ENCODE measurements at regions not wholly inside any gene's neighbourhood (a gene's known extent, or its start where the extent isn't known, plus 50 kb on each side); places are given as distances from the start of the nearest gene placed in this dataset.
A peak's percentile ranks its signal among the peaks of the same experiment; 100 is the strongest.
"Not testable (repeated sequence)": the region's sequence is repeated elsewhere in the genome, so short reads cannot be mapped to it uniquely, and the experiment has no call there.

GRCh38 chr6:86256615-86257187 lies 614.0 kb upstream of the SYNCRIP start:
- no peak for ATAC-seq
- Histone ChIP-seq H3K27ac (ENCODE audit: low read length) (no peak overlapping the region), H3K9me3 (ENCODE audit: control insufficient read depth, low read length) (no peaks in the 10 kb centered on the region), H3K4me1 (ENCODE audit: control insufficient read depth, insufficient read depth, low read length) (no peaks in the 10 kb centered on the region), H3K4me3 (ENCODE audit: low read length) (no peak overlapping the region), H3K27me3 (ENCODE audit: control insufficient read depth, insufficient read depth) (no peaks in the 10 kb centered on the region)
- intact Hi-C loops (cut with DNase I): no loop called here
- DNase-seq: no peak
- 55% methylated on average over 4 of the region's 4 CpGs for WGBS

DNA sequence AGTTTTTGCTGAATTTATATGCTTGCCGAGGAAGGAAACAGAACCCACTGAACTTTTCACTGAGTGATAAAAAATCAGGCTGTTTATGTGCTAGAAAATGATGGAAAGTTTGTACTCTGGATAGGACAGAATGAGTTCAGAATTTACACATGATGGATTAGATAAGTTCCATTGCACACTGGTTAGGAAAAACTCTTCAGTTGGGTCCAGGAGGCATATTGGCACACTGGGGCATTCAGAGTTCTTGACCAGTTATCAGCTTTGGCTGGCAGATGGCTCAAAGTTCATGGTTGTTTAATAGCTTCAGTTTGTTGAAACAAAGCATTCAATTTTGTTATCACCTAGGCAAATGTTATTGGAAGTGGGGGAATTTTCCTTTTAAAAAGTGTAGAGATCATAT lies 613.3 kb upstream of the SYNCRIP start:
- Histone ChIP-seq H3K4me1 (ENCODE audit: control insufficient read depth, insufficient read depth, low read length) (no peaks in the 10 kb centered on the region), H3K27me3 (ENCODE audit: control insufficient read depth, insufficient read depth) (no peaks in the 10 kb centered on the region), H3K9me3 (ENCODE audit: control insufficient read depth, low read length) (no peaks in the 10 kb centered on the region), H3K27ac (ENCODE audit: low read length) (no peak overlapping the region), H3K4me3 (ENCODE audit: low read length) (no peak overlapping the region)
- DNase-seq: no peak
- ATAC-seq: no peak
- intact Hi-C loops (cut with DNase I): no loop called here
- 37% methylated on average over 1 of the region's 1 CpG for WGBS

GRCh38 chr6:86251106-86251505 lies 608.4 kb upstream of the SYNCRIP start:
- no peak overlapping the region for H3K27ac ChIP-seq (ENCODE audit: low read length)
- H3K9me3 ChIP-seq (ENCODE audit: control insufficient read depth, low read length): no peaks in the 10 kb centered on the region
- 78% methylated on average over 1 of the region's 1 CpG for whole genome bisulfite sequencing
- H3K4me1 ChIP-seq (ENCODE audit: control insufficient read depth, insufficient read depth, low read length): no peaks in the 10 kb centered on the region
- no peak for ATAC-seq
- intact Hi-C loops (cut with DNase I): no loop called here
- DNase-seq: no peak
- no peak overlapping the region for H3K4me3 ChIP-seq (ENCODE audit: low read length)
- H3K27me3 ChIP-seq (ENCODE audit: control insufficient read depth, insufficient read depth): no peaks in the 10 kb centered on the region

DNA sequence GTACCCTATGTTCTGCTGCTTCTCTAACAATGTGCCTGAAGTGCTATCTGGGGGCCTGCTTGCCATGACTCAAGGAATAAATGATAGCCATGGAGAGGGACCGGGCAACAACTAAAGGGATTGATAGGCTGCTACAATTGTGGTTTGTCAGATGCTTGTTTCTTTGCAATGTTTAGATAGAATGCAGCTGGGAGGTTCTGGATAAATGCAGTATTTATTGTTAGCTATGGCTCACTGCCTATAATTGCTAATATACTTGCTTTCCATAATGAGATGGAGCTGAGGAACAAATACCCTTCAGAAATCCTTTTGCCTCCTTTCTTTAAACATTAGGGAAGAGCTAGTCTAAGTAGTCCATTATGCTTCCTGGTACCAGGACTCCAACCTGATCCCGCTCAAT lies 575.2 kb upstream of the SYNCRIP start:
- DNase-seq (no peak), ATAC-seq (no peak)
- no peaks in the 10 kb centered on the region for H3K4me1 ChIP-seq (ENCODE audit: control insufficient read depth, insufficient read depth, low read length)
- intact Hi-C loops (cut with DNase I): no loop called here
- no peak overlapping the region for H3K4me3 ChIP-seq (ENCODE audit: low read length)
- H3K27ac ChIP-seq (ENCODE audit: low read length): no peak overlapping the region
- 28% methylated on average over 2 of the region's 2 CpGs for WGBS
- H3K9me3 ChIP-seq (ENCODE audit: control insufficient read depth, low read length): no peaks in the 10 kb centered on the region
- no peaks in the 10 kb centered on the region for H3K27me3 ChIP-seq (ENCODE audit: control insufficient read depth, insufficient read depth)

DNA sequence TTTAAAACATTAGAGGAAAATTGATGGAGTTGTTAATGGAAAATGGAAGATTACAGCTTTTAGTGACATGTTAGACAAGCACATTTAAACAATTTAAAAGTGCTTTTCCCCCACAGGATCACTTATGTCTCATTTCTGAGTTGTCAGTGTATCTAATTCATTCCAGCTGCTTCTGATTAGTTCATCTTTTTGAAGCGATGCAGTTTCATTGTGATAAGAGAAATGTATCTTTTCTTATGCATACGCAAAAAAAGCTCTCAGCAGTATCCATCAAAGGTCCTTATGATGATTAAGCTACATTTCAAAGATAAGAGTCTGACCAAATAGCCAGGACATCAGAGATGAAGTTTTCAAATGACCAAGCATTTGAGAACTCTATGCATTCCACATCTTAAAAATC lies 572.6 kb upstream of the SYNCRIP start:
- DNase-seq: no peak
- no peak for ATAC-seq
- WGBS: 48% methylated on average over 2 of the region's 2 CpGs
- Histone ChIP-seq H3K4me3 (ENCODE audit: low read length) (no peak overlapping the region), H3K27me3 (ENCODE audit: control insufficient read depth, insufficient read depth) (no peaks in the 10 kb centered on the region), H3K4me1 (ENCODE audit: control insufficient read depth, insufficient read depth, low read length) (no peaks in the 10 kb centered on the region), H3K27ac (ENCODE audit: low read length) (no peak overlapping the region), H3K9me3 (ENCODE audit: control insufficient read depth, low read length) (no peaks in the 10 kb centered on the region)
- intact Hi-C loops (cut with DNase I): no loop called here

DNA sequence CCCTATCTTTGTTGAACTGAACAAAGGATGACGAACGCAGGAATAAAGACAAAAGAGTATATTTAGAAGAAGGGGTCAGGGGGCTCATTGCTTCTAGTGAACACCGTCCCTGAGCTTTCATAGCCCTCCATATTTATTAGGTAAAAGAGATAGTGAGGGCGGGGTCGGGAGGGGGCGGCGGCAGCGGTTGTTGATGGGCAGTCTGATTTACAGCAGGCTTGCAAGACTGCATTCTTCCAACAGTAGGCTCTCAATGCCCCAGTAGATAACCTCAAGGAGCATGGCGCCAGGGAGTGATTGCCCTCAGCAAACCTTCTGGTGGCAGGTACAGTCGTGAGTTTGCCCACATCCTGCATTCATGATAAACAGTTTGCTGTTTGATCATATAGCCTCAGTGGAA lies 563.3 kb upstream of the SYNCRIP start:
- Histone ChIP-seq H3K4me1 (ENCODE audit: control insufficient read depth, insufficient read depth, low read length) (no peaks in the 10 kb centered on the region), H3K27ac (ENCODE audit: low read length) (no peak overlapping the region), H3K9me3 (ENCODE audit: control insufficient read depth, low read length) (no peaks in the 10 kb centered on the region), H3K27me3 (ENCODE audit: control insufficient read depth, insufficient read depth) (no peaks in the 10 kb centered on the region), H3K4me3 (ENCODE audit: low read length) (no peak overlapping the region)
- intact Hi-C loops (cut with DNase I): no loop called here
- WGBS: 83% methylated on average over 10 of the region's 10 CpGs
- ATAC-seq (no peak), DNase-seq (no peak)

- 88% methylated on average over 3 of the region's 3 CpGs for WGBS
- Histone ChIP-seq H3K27me3 (ENCODE audit: control insufficient read depth, insufficient read depth) (no peaks in the 10 kb centered on the region), H3K4me3 (ENCODE audit: low read length) (no peak overlapping the region), H3K9me3 (ENCODE audit: control insufficient read depth, low read length) (no peaks in the 10 kb centered on the region), H3K27ac (ENCODE audit: low read length) (no peak overlapping the region), H3K4me1 (ENCODE audit: control insufficient read depth, insufficient read depth, low read length) (no peaks in the 10 kb centered on the region)
- intact Hi-C loops (cut with DNase I): no loop called here
- no peak for ATAC-seq
- no peak for DNase-seq
These were observed 560.4 kb upstream of the SYNCRIP start for GRCh38 chr6:86203044-86203443.

DNA sequence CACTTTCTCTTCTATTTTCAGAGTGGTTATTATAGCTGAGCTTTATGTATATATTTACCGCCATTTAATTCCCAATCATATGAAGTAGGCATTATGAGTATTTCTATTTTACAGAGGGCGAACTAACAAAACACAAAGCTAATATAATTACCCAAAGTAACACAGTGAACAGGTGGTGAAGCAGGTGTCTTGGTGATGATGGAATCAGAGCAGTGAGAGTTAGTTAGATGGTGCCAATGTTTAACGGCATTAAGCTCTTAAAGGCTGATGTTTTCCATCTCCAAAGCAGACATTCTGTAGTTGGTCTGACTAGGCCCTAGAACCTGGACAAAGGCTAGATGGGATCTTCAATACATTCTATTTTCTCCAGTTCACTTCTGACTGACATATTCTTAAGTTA lies 551.1 kb upstream of the SYNCRIP start:
- no peaks in the 10 kb centered on the region for H3K4me1 ChIP-seq (ENCODE audit: control insufficient read depth, insufficient read depth, low read length)
- H3K27me3 ChIP-seq (ENCODE audit: control insufficient read depth, insufficient read depth): no peaks in the 10 kb centered on the region
- no peak for ATAC-seq
- intact Hi-C loops (cut with DNase I): no loop called here
- no peak for DNase-seq
- 81% methylated on average over 3 of the region's 3 CpGs for WGBS
- H3K4me3 ChIP-seq (ENCODE audit: low read length): no peak overlapping the region
- no peaks in the 10 kb centered on the region for H3K9me3 ChIP-seq (ENCODE audit: control insufficient read depth, low read length)
- no peak overlapping the region for H3K27ac ChIP-seq (ENCODE audit: low read length)

- 65% methylated on average over 3 of the region's 3 CpGs for WGBS
- DNase-seq (no peak), ATAC-seq (no peak)
- no peaks in the 10 kb centered on the region for H3K4me1 ChIP-seq (ENCODE audit: control insufficient read depth, insufficient read depth, low read length)
- no peaks in the 10 kb centered on the region for H3K27me3 ChIP-seq (ENCODE audit: control insufficient read depth, insufficient read depth)
- H3K27ac ChIP-seq (ENCODE audit: low read length): no peak overlapping the region
- H3K4me3 ChIP-seq (ENCODE audit: low read length): no peak overlapping the region
- no peaks in the 10 kb centered on the region for H3K9me3 ChIP-seq (ENCODE audit: control insufficient read depth, low read length)
- intact Hi-C loops (cut with DNase I): no loop called here
These were observed 549.4 kb upstream of the SYNCRIP start for GRCh38 chr6:86192123-86192522.

DNA sequence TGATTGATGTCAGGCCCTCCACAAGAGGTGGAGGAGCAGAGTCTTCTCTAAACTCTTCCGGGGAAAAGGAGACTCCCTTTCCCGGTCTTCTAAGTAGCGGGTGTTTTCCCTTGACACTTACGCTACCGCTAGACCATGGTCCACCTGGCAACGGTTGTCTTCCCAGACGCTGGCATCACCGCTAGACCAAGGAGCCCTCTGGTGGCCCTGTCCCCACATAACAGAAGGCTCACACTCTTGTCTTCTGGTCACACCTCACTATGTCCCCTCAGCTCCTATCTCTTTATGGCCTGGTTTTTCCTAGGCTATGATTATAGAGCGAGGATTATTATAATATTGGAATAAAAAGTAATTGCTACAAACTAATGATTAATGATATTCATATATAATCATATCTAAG lies 532.5 kb upstream of the SYNCRIP start:
- ATAC-seq; H3K4me1 ChIP-seq (ENCODE audit: control insufficient read depth, insufficient read depth, low read length); intact Hi-C loops (cut with DNase I); H3K27me3 ChIP-seq (ENCODE audit: control insufficient read depth, insufficient read depth); H3K9me3 ChIP-seq (ENCODE audit: control insufficient read depth, low read length); H3K27ac ChIP-seq (ENCODE audit: low read length); H3K4me3 ChIP-seq (ENCODE audit: low read length): not testable (repeated sequence)
- 41% methylated on average over 9 of the region's 9 CpGs for WGBS
- peak in 1 of 3 donors; percentile 45 for DNase-seq

DNA sequence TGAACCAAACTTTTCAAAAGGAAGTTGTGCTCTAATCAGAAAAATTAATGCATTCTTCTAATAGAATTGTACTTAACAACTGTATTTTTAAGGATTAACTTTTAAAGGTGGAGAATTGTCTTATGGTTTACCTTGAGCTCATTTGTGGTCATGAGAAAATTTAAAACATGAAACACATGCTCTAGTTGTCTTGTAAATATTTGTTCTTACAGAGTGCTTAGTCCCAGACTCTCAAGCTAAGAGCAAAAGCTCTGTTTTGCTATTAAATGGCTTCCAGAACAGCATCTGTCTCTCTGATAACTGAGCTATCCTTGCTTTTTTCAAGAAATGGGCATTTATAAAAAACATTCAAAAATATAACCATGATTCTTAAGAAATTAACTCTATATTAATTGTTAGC lies 512.2 kb upstream of the SYNCRIP start:
- Histone ChIP-seq H3K27me3 (ENCODE audit: control insufficient read depth, insufficient read depth) (no peaks in the 10 kb centered on the region), H3K4me3 (ENCODE audit: low read length) (no peak overlapping the region), H3K27ac (ENCODE audit: low read length) (no peak overlapping the region), H3K9me3 (ENCODE audit: control insufficient read depth, low read length) (no peaks in the 10 kb centered on the region), H3K4me1 (ENCODE audit: control insufficient read depth, insufficient read depth, low read length) (no peaks in the 10 kb centered on the region)
- no peak for DNase-seq
- intact Hi-C loops (cut with DNase I): no loop called here
- ATAC-seq: no peak

DNA sequence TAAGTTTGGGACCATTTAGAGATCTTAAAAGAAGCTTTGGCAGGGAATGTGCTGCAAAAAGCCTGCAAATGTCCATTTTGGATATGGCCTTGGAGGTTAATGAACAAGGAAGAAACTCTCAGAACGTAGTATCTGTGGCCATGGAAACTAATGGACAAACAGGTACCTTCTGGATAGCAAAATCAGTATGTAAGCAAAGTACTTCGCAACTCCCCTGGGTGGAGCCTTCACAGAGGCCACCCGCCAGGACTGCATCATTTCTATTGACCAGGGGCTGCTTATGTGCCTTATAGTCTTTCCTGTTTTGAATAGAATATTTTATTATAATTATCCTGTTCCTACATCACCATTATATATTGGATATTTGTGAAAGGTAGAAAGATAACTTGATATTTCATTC lies 510.8 kb upstream of the SYNCRIP start:
- ATAC-seq: no peak
- 79% methylated on average over 3 of the region's 3 CpGs for WGBS

More for the DNA sequence above, 510.8 kb upstream of the SYNCRIP start:
- intact Hi-C loops (cut with DNase I): no loop called here
- Histone ChIP-seq H3K9me3 (ENCODE audit: control insufficient read depth, low read length) (no peaks in the 10 kb centered on the region), H3K4me3 (ENCODE audit: low read length) (no peak overlapping the region), H3K27me3 (ENCODE audit: control insufficient read depth, insufficient read depth) (no peaks in the 10 kb centered on the region), H3K27ac (ENCODE audit: low read length) (no peak overlapping the region), H3K4me1 (ENCODE audit: control insufficient read depth, insufficient read depth, low read length) (no peaks in the 10 kb centered on the region)
- no peak for DNase-seq

Data from right cardiac atrium (tissue), 5 donors.